Cardiac muscle cell (in vitro differentiated cells and primary cell): ENCODE measurements at regions not wholly inside any gene's neighbourhood (a gene's known extent, or its start where the extent isn't known, plus 50 kb on each side); places are given as distances from the start of the nearest gene placed in this dataset.
"Not testable (repeated sequence)": the region's sequence is repeated elsewhere in the genome, so short reads cannot be mapped to it uniquely, and the experiment has no call there.

Experiments used
- DNase-seq, 2 donors: peaks; one replicate each; pipeline versions ENCODE4 v3.0.0 to v3.0.0-alpha.2; 2010 to 2017; ENCODE audit warnings: low read depth in 1 of 2, low spot score in 1 of 2
- H3K27ac ChIP-seq: fragments of 200-600 bp; sonication (generic); 2 replicates; pipeline ENCODE4 v1.5.1; 2016
- H3K27me3 ChIP-seq: fragments of 200-600 bp; sonication (generic); 2 replicates; pipeline ENCODE4 v1.6.0; 2016; ENCODE audit warnings: control low read depth
- H3K36me3 ChIP-seq: fragments of 200-600 bp; sonication (generic); 2 replicates; pipeline ENCODE4 v1.5.1; 2016; ENCODE audit warnings: control low read depth
- H3K4me1 ChIP-seq: fragments of 200-600 bp; sonication (generic); 2 replicates; pipeline ENCODE4 v1.8.1; 2017; ENCODE audit warnings: low read depth, mild to moderate bottlenecking, mixed run types
- H3K4me3 ChIP-seq: fragments of 200-600 bp; sonication (generic); 2 replicates; pipeline ENCODE4 v1.5.1; 2016; ENCODE audit warnings: mild to moderate bottlenecking
- H3K9me3 ChIP-seq: fragments of 200-600 bp; sonication (generic); 2 replicates; pipeline ENCODE4 v1.5.1; 2017; ENCODE audit warnings: low read depth, mild to moderate bottlenecking, control low read depth
- TF ChIP-seq, protein P1 (sequence below): IDR thresholded peaks from 2 replicates; pipeline ENCODE4 v1.5.1; 2012; ENCODE audit warnings: low read depth, mild to moderate bottlenecking, low read length

DNA sequence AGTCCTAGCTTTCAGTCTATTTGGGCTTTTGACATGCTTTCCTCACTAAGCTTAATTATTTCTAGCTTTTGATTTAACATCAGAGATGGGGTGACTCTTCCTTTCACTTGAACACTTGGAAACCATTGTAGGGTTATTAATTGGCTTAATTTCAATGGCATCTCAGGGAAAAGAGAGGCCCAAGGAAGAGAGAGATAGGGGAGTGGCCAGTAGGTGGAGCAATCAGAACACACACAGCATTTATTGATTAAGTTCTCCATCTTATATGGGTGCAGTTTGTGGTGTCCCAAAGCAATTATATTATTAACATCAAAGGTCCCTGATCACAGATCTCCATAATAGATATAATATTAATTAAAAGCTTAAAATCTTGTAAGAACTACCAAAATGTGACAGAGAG is 1466.1 kb upstream of the SEL1L start:
- H3K27ac ChIP-seq, result no peak overlapping the region
- H3K4me3 ChIP-seq, result no peak overlapping the region
- H3K4me1 ChIP-seq, result no peaks in the 10 kb centered on the region
- no peaks in the 10 kb centered on the region for H3K36me3 ChIP-seq
- peak in 1 of 2 donors; percentile 10 for DNase-seq
- TF ChIP-seq, protein P1, sequence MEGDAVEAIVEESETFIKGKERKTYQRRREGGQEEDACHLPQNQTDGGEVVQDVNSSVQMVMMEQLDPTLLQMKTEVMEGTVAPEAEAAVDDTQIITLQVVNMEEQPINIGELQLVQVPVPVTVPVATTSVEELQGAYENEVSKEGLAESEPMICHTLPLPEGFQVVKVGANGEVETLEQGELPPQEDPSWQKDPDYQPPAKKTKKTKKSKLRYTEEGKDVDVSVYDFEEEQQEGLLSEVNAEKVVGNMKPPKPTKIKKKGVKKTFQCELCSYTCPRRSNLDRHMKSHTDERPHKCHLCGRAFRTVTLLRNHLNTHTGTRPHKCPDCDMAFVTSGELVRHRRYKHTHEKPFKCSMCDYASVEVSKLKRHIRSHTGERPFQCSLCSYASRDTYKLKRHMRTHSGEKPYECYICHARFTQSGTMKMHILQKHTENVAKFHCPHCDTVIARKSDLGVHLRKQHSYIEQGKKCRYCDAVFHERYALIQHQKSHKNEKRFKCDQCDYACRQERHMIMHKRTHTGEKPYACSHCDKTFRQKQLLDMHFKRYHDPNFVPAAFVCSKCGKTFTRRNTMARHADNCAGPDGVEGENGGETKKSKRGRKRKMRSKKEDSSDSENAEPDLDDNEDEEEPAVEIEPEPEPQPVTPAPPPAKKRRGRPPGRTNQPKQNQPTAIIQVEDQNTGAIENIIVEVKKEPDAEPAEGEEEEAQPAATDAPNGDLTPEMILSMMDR, result no peak
- no peaks in the 10 kb centered on the region for H3K9me3 ChIP-seq
- no peaks in the 10 kb centered on the region for H3K27me3 ChIP-seq

DNA sequence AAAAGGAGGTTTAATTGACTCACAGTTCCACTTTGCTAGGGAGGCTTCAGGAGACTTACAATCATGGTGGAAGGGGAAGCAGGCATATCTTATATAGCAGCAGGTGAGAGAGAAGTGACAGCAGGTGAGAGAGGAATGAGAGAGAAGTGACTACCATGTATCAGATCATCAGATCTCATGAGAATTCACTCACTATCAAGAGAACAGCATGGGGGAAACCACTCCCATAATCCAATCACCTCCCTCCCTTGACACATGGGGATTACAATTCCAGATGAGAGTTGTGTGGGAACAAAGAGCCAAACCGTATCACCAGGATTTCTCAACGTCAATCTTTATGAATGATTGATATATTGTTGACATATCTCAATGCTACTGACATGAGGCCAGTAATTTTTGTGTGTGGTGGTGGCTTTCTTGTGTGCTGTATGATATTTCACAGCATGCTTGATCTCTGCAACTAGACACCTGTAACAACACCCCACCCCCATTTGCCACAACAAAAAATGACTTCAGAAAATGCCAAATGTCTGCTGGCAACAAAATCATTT is 1470.9 kb upstream of the SEL1L start:
- H3K27me3 ChIP-seq, result no peaks in the 10 kb centered on the region
- no peaks in the 10 kb centered on the region for H3K9me3 ChIP-seq
- TF ChIP-seq, protein P1, result no peak
- no peak overlapping the region for H3K4me3 ChIP-seq
- no peaks in the 10 kb centered on the region for H3K36me3 ChIP-seq
- peaks cover 12% of the 10 kb centered on the region for H3K4me1 ChIP-seq
- H3K27ac ChIP-seq, result no peak overlapping the region
- no peak for DNase-seq

DNA sequence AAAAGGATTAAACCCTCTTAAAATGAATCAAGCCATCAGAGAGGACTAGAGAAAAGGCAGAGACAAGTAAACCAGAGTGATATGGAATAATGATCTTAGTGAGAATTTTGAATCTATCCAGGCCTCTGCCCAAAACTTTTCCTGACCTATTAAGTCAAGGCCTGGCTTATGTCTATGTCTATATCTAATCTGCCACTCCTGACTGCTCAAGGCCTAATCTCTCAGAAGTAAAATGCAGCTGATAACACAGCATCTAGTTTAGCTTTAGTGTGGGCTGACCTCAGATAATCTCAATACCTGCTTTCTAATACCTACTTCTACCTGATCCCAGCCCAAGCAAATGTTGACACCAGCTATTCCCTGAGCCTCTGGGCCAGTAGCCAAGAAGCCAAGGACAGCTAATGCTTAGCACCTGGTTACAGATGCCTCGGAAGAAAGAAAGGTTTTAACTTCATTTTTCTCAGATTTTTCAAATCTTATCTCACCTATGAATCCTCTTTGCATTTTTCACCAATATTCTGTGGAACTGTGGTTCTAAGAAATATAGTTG is 1472.5 kb upstream of the SEL1L start:
- H3K36me3 ChIP-seq, result no peaks in the 10 kb centered on the region
- H3K4me1 ChIP-seq, result peaks cover 12% of the 10 kb centered on the region
- TF ChIP-seq, protein P1, result no peak
- peak overlapping the region; percentile 79 for H3K27ac ChIP-seq
- no peaks in the 10 kb centered on the region for H3K27me3 ChIP-seq
- no peaks in the 10 kb centered on the region for H3K9me3 ChIP-seq
- no peak overlapping the region for H3K4me3 ChIP-seq
- peak in 1 of 2 donors; percentile 61 for DNase-seq

DNA sequence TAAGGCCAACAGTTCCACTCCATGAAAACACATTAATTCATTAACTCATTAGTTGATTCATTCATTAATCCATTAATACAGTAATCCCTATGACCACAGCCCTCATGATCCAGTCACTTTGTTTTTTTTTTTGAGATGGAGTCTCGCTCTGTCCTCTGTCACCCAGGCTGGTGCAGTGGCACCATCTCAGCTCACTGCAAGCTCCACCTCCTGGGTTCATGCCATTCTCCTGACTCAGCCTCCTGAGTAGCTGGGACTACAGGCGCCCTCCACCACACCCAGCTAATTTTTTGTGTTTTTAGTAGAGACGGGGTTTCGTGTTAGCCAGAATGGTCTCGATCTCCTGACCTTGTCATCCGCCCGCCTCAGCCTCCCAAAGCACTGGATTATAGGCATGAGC is 1473.4 kb upstream of the SEL1L start:
- H3K27me3 ChIP-seq, DNase-seq, H3K4me3 ChIP-seq: not testable (repeated sequence)

DNA sequence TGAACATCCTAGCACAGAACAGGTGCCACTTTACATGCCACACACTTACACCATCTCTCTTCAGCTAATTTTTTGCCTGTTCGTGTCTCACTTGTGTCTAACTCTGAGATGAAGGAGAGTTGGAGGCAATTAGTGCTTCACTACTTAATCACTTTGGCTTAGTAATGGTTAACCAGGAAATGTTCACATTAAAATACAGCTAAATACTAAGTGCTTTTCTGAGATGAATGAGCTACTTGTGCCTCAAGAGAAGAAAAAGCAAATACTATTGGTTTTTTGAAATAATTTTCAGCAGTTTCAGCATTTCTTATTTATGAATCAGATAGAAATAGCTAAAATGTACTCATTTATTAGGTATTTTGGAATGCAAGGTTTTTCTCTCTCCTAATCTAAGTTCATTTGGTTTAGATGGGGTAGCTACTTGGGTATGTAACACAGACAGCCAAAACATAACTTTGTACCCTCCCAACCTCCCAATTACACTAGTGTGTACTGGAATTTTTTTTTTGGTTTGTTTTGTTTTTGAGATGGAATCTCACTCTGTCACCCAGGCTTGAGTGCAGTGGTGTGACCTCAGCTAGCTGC is 1474.1 kb upstream of the SEL1L start:
- DNase-seq, result no peak
- TF ChIP-seq, protein P1, result no peak
- H3K4me1 ChIP-seq, result peaks cover 12% of the 10 kb centered on the region
- H3K36me3 ChIP-seq, result no peaks in the 10 kb centered on the region
- H3K27ac ChIP-seq, result no peak overlapping the region
- H3K27me3 ChIP-seq, result no peaks in the 10 kb centered on the region
- H3K9me3 ChIP-seq, result no peaks in the 10 kb centered on the region
- no peak overlapping the region for H3K4me3 ChIP-seq

More for the DNA sequence above, 1473.4 kb upstream of the SEL1L start:
- H3K36me3 ChIP-seq, H3K27ac ChIP-seq, H3K9me3 ChIP-seq: not testable (repeated sequence)
- H3K4me1 ChIP-seq, result peaks cover 12% of the 10 kb centered on the region

GRCh38 chr14:83017296-83017695 is 1483.6 kb upstream of the SEL1L start:
- Histone ChIP-seq H3K9me3 (no peaks in the 10 kb centered on the region), H3K4me1 (no peaks in the 10 kb centered on the region), H3K4me3 (no peak overlapping the region), H3K27ac (no peak overlapping the region), H3K36me3 (no peaks in the 10 kb centered on the region), H3K27me3 (no peaks in the 10 kb centered on the region)
- DNase-seq, result no peak
- TF ChIP-seq, protein P1, result no peak
